ENCODE measurements at regions not wholly inside any gene's neighbourhood (a gene's known extent, or its start where the extent isn't known, plus 50 kb on each side); places are given as distances from the start of the nearest gene placed in this dataset.

DNA sequence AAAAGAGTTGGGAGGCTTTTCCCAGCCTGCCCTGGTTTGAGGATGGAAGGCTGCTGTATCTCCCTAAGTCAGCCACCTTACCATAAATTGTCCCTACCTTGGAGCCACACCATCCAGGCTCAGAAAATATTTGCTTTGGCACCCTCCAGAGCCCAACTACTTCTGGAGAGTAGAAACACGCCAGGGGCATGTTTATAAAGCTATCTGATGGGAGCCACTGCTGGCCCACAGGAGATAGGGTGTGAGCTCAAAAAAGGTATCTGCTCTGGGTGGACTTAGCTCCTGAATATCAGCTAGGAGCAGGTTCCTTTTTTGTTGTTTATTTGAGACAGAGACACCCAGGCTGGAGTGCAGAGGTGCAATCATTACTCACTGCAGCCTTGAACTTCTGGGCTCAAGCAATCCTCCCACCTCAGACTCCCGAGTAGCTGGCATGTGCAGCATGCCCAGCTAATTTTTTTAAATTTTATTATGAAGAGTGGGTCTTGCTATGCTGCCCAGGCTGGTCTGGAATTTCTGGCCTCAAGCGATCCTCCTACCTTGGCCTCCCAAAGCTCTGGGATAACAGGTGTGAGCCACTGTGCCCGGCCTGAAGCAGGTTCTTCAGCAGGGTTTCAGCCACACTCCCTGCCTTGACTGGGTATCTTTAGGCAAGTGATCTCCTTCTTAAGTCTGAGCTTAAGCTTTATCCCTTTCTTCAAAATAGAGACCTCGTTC, 147.1 kb downstream of the SALL1 start:
- no peaks in the 10 kb centered on the region for H3K79me2 ChIP-seq (ENCODE audit: insufficient read depth)
- H3K4me1 ChIP-seq (ENCODE audit: control insufficient read depth in 1 of 2, insufficient read depth in 2 of 2, low read depth in 1 of 2, low read length in 1 of 2) = no peaks in the 10 kb centered on the region
- no peak overlapping the region for H3K27ac ChIP-seq (ENCODE audit: low read depth in 2 of 2, low read length in 1 of 2)
- no peak overlapping the region for H3K9ac ChIP-seq
- H2AFZ ChIP-seq (ENCODE audit: low read depth) = no peak overlapping the region
- H3K4me3 ChIP-seq (ENCODE audit: low read depth in 2 of 2, low read length in 1 of 2) = no peak overlapping the region
- ChIA-PET POLR2A (no interaction called here), CTCF (interaction anchor here (0.6 kb wide), 1 partner anchor 945 kb away, joined by 3 read pairs; no protein-coding TSS in a partner anchor)
- no peaks in the 10 kb centered on the region for H3K36me3 ChIP-seq (replicated peaks in 1 of 2; ENCODE audit: control insufficient read depth in 1 of 2, insufficient read depth in 2 of 2, low read length in 1 of 2)
- H3K27me3 ChIP-seq (ENCODE audit: insufficient read depth) = no peaks in the 10 kb centered on the region
- DNase-seq = no peak
- no peaks in the 10 kb centered on the region for H3K9me3 ChIP-seq
- TF ChIP-seq POLR2AphosphoS5 (IDR thresholded peaks at IDR 0.05; ENCODE audit: low read depth, low read length) = no peak
- TF ChIP-seq, protein P1, sequence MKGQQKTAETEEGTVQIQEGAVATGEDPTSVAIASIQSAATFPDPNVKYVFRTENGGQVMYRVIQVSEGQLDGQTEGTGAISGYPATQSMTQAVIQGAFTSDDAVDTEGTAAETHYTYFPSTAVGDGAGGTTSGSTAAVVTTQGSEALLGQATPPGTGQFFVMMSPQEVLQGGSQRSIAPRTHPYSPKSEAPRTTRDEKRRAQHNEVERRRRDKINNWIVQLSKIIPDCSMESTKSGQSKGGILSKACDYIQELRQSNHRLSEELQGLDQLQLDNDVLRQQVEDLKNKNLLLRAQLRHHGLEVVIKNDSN (IDR thresholded peaks at IDR 0.05; ENCODE audit: borderline replicate concordance, low read depth) = no peak
- TF ChIP-seq, protein P2, sequence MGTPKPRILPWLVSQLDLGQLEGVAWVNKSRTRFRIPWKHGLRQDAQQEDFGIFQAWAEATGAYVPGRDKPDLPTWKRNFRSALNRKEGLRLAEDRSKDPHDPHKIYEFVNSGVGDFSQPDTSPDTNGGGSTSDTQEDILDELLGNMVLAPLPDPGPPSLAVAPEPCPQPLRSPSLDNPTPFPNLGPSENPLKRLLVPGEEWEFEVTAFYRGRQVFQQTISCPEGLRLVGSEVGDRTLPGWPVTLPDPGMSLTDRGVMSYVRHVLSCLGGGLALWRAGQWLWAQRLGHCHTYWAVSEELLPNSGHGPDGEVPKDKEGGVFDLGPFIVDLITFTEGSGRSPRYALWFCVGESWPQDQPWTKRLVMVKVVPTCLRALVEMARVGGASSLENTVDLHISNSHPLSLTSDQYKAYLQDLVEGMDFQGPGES (IDR thresholded peaks at IDR 0.05; ENCODE audit: low read depth, low read length) = no peak
- no peak for TF ChIP-seq SMC3 (IDR thresholded peaks at IDR 0.05; ENCODE audit: low read depth, low read length)
- TF ChIP-seq GATA2 (CRISPR knock-in tag; IDR thresholded peaks at IDR 0.05) = no peak
- no peak for TF ChIP-seq ELF1 (IDR thresholded peaks at IDR 0.05)
- no peak for TF ChIP-seq TCF12 (IDR thresholded peaks at IDR 0.05)
- TF ChIP-seq GABPA (IDR thresholded peaks at IDR 0.05; ENCODE audit: low read depth) = no peak
- TF ChIP-seq NRF1 (IDR thresholded peaks at IDR 0.05; ENCODE audit: low read depth, low read length) = no peak
- TF ChIP-seq, protein P3, sequence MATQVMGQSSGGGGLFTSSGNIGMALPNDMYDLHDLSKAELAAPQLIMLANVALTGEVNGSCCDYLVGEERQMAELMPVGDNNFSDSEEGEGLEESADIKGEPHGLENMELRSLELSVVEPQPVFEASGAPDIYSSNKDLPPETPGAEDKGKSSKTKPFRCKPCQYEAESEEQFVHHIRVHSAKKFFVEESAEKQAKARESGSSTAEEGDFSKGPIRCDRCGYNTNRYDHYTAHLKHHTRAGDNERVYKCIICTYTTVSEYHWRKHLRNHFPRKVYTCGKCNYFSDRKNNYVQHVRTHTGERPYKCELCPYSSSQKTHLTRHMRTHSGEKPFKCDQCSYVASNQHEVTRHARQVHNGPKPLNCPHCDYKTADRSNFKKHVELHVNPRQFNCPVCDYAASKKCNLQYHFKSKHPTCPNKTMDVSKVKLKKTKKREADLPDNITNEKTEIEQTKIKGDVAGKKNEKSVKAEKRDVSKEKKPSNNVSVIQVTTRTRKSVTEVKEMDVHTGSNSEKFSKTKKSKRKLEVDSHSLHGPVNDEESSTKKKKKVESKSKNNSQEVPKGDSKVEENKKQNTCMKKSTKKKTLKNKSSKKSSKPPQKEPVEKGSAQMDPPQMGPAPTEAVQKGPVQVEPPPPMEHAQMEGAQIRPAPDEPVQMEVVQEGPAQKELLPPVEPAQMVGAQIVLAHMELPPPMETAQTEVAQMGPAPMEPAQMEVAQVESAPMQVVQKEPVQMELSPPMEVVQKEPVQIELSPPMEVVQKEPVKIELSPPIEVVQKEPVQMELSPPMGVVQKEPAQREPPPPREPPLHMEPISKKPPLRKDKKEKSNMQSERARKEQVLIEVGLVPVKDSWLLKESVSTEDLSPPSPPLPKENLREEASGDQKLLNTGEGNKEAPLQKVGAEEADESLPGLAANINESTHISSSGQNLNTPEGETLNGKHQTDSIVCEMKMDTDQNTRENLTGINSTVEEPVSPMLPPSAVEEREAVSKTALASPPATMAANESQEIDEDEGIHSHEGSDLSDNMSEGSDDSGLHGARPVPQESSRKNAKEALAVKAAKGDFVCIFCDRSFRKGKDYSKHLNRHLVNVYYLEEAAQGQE (IDR thresholded peaks at IDR 0.05; ENCODE audit: low read depth, low read length) = no peak
- TF ChIP-seq RXRA (IDR thresholded peaks at IDR 0.05; ENCODE audit: borderline replicate concordance, low read depth) = no peak
- no peak for TF ChIP-seq NFIC (IDR thresholded peaks at IDR 0.05; ENCODE audit: borderline replicate concordance)
- H3F3A ChIP-seq (replicated peaks; ENCODE audit: insufficient read depth) = no peaks in the 10 kb centered on the region
- H3K4me2 ChIP-seq = no peak overlapping the region
- H3K9me2 ChIP-seq = no peaks in the 10 kb centered on the region
- WGBS (ENCODE audit: low lambda C conversion rate) = 13% methylated on average over 5 of the region's 5 CpGs
- no peaks in the 10 kb centered on the region for H4K20me1 ChIP-seq (ENCODE audit: insufficient read depth)

Data from SK-N-SH (cell line).